H1 (cell line): ENCODE measurements at regions not wholly inside any gene's neighbourhood (a gene's known extent, or its start where the extent isn't known, plus 50 kb on each side); places are given as distances from the start of the nearest gene placed in this dataset.

Experiments used
- CEBPB ChIP-seq: IDR thresholded peaks from 2 replicates; pipeline ENCODE4 v1.6.1; 2012; ENCODE audit warnings: low read depth, low read length
- CHD2 ChIP-seq: IDR thresholded peaks from 2 replicates; pipeline ENCODE4 v1.6.1; 2012; ENCODE audit warnings: low read length, improper control_type of control experiment
- NANOG ChIP-seq: IDR thresholded peaks from 2 replicates; pipeline ENCODE4 v1.6.1; 2011; ENCODE audit warnings: low read length, low read depth, mild to moderate bottlenecking, inconsistent platforms; ENCODE audit not compliant: insufficient read depth, poor library complexity, severe bottlenecking
- NRF1 ChIP-seq: IDR thresholded peaks from 2 replicates; pipeline ENCODE4 v1.6.1; 2011; ENCODE audit warnings: mild to moderate bottlenecking, low read depth, low read length, improper control_type of control experiment
- POLR2AphosphoS5 ChIP-seq: IDR thresholded peaks from 2 replicates; pipeline ENCODE4 v1.6.1; 2011; ENCODE audit warnings: low read depth, low read length
- RBBP5 ChIP-seq: IDR thresholded peaks from 2 replicates; pipeline ENCODE4 v1.7.1; 2012; ENCODE audit warnings: low read depth, mild to moderate bottlenecking, inconsistent platforms, low read length, moderate library complexity, borderline replicate concordance
- SAP30 ChIP-seq: fragments of 300-600 bp; sonication (generic); IDR thresholded peaks from 2 replicates; pipeline ENCODE4 v1.7.1; 2012; ENCODE audit warnings: low read length, moderate library complexity, mild to moderate bottlenecking, inconsistent platforms; ENCODE audit not compliant: insufficient read depth, insufficient replicate concordance
- TAF7 ChIP-seq: optimal IDR thresholded peaks from 2 replicates; pipeline ENCODE3; 2011; ENCODE audit warnings: low read depth, mild to moderate bottlenecking, inconsistent platforms, low read length, moderate library complexity, borderline replicate concordance
- YY1 ChIP-seq: IDR thresholded peaks from 2 replicates; pipeline ENCODE4 v1.6.1; 2011; ENCODE audit warnings: low read depth, mild to moderate bottlenecking, low read length
- ZNF274 ChIP-seq: IDR thresholded peaks from 2 replicates; pipeline ENCODE4 v1.7.0; 2012; ENCODE audit warnings: low read length, borderline replicate concordance; ENCODE audit errors: extremely low read depth
- TF ChIP-seq, protein P1 (sequence below): fragments of 300-600 bp; sonication (generic); IDR thresholded peaks from 2 replicates; pipeline ENCODE4 v1.7.1; 2012; ENCODE audit warnings: low read length, moderate library complexity, mild to moderate bottlenecking, inconsistent platforms; ENCODE audit not compliant: insufficient replicate concordance
- TF ChIP-seq, protein P2 (sequence below): IDR thresholded peaks from 2 replicates; pipeline ENCODE4 v1.6.1; 2012; ENCODE audit warnings: inconsistent platforms

DNA sequence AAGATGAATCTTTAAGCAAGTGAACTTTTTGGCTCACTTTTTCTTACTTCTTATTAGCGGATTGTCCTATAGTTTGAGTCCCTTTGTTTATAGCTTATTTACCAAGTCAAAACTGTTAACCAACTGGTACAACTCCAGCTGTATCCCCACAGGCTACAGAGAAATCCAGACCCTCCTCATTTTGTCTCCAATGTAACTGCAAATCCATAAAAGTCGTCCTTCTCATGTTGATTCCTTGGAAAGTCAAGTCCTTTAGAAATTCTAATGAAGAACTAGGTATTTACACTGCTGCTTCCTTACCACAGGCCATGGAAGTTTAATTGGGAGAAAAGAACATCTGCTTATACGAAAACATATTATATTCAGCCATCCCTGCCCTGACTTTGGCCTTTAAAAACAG is 729.1 kb upstream of the NRSN1 start (continued):
- TF ChIP-seq, protein P1, sequence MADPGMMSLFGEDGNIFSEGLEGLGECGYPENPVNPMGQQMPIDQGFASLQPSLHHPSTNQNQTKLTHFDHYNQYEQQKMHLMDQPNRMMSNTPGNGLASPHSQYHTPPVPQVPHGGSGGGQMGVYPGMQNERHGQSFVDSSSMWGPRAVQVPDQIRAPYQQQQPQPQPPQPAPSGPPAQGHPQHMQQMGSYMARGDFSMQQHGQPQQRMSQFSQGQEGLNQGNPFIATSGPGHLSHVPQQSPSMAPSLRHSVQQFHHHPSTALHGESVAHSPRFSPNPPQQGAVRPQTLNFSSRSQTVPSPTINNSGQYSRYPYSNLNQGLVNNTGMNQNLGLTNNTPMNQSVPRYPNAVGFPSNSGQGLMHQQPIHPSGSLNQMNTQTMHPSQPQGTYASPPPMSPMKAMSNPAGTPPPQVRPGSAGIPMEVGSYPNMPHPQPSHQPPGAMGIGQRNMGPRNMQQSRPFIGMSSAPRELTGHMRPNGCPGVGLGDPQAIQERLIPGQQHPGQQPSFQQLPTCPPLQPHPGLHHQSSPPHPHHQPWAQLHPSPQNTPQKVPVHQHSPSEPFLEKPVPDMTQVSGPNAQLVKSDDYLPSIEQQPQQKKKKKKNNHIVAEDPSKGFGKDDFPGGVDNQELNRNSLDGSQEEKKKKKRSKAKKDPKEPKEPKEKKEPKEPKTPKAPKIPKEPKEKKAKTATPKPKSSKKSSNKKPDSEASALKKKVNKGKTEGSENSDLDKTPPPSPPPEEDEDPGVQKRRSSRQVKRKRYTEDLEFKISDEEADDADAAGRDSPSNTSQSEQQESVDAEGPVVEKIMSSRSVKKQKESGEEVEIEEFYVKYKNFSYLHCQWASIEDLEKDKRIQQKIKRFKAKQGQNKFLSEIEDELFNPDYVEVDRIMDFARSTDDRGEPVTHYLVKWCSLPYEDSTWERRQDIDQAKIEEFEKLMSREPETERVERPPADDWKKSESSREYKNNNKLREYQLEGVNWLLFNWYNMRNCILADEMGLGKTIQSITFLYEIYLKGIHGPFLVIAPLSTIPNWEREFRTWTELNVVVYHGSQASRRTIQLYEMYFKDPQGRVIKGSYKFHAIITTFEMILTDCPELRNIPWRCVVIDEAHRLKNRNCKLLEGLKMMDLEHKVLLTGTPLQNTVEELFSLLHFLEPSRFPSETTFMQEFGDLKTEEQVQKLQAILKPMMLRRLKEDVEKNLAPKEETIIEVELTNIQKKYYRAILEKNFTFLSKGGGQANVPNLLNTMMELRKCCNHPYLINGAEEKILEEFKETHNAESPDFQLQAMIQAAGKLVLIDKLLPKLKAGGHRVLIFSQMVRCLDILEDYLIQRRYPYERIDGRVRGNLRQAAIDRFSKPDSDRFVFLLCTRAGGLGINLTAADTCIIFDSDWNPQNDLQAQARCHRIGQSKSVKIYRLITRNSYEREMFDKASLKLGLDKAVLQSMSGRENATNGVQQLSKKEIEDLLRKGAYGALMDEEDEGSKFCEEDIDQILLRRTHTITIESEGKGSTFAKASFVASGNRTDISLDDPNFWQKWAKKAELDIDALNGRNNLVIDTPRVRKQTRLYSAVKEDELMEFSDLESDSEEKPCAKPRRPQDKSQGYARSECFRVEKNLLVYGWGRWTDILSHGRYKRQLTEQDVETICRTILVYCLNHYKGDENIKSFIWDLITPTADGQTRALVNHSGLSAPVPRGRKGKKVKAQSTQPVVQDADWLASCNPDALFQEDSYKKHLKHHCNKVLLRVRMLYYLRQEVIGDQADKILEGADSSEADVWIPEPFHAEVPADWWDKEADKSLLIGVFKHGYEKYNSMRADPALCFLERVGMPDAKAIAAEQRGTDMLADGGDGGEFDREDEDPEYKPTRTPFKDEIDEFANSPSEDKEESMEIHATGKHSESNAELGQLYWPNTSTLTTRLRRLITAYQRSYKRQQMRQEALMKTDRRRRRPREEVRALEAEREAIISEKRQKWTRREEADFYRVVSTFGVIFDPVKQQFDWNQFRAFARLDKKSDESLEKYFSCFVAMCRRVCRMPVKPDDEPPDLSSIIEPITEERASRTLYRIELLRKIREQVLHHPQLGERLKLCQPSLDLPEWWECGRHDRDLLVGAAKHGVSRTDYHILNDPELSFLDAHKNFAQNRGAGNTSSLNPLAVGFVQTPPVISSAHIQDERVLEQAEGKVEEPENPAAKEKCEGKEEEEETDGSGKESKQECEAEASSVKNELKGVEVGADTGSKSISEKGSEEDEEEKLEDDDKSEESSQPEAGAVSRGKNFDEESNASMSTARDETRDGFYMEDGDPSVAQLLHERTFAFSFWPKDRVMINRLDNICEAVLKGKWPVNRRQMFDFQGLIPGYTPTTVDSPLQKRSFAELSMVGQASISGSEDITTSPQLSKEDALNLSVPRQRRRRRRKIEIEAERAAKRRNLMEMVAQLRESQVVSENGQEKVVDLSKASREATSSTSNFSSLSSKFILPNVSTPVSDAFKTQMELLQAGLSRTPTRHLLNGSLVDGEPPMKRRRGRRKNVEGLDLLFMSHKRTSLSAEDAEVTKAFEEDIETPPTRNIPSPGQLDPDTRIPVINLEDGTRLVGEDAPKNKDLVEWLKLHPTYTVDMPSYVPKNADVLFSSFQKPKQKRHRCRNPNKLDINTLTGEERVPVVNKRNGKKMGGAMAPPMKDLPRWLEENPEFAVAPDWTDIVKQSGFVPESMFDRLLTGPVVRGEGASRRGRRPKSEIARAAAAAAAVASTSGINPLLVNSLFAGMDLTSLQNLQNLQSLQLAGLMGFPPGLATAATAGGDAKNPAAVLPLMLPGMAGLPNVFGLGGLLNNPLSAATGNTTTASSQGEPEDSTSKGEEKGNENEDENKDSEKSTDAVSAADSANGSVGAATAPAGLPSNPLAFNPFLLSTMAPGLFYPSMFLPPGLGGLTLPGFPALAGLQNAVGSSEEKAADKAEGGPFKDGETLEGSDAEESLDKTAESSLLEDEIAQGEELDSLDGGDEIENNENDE: no peak
- TF ChIP-seq CHD2 (no peak), ZNF274 (no peak), TAF7 (no peak), POLR2AphosphoS5 (no peak), YY1 (no peak), RBBP5 (no peak), CEBPB (no peak), NANOG (no peak), NRF1 (no peak), SAP30 (no peak)
- TF ChIP-seq, protein P2, sequence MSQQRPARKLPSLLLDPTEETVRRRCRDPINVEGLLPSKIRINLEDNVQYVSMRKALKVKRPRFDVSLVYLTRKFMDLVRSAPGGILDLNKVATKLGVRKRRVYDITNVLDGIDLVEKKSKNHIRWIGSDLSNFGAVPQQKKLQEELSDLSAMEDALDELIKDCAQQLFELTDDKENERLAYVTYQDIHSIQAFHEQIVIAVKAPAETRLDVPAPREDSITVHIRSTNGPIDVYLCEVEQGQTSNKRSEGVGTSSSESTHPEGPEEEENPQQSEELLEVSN: no peak
